AG04450 (cell line): ENCODE measurements at regions not wholly inside any gene's neighbourhood (a gene's known extent, or its start where the extent isn't known, plus 50 kb on each side); places are given as distances from the start of the nearest gene placed in this dataset.

Experiments used
- CTCF ChIA-PET: fragments of 300-600, 350-600 bp; formaldehyde crosslinking; extraction: SDS; loops from one replicate; lab custom pipeline; 2022; ENCODE audit warnings: antibody characterized with exemption, inconsistent platforms; lab: Charles Lee
- POLR2A ChIA-PET: fragments of 350-600 bp; formaldehyde crosslinking; extraction: SDS; loops from one replicate; lab custom pipeline; 2021; ENCODE audit warnings: antibody characterized with exemption, inconsistent platforms; lab: Yijun Ruan, JAX
- DNase-seq: peaks from one replicate; pipeline ENCODE4 v3.0.0-alpha.2; 2011; ENCODE audit warnings: low read depth, low spot score
- H3K27ac ChIP-seq: one replicate; pipeline ENCODE4 v1.5.1; 2012; ENCODE audit warnings: low read depth, low read length, control low read depth
- H3K27me3 ChIP-seq: one replicate; pipeline ENCODE4 v1.6.0; 2012; ENCODE audit warnings: low read length; ENCODE audit not compliant: control insufficient read depth, insufficient read depth
- H3K4me3 ChIP-seq: 2 replicates; pipeline ENCODE4 v1.5.1; 2011; ENCODE audit warnings: mild to moderate bottlenecking, low read depth, low read length, control low read depth
- H3K9me3 ChIP-seq: 2 replicates; pipeline ENCODE4 v1.5.1; 2012; ENCODE audit warnings: low read length; ENCODE audit not compliant: control insufficient read depth, insufficient read depth
- CTCF ChIP-seq: IDR thresholded peaks from 2 replicates; pipeline ENCODE4 v1.5.1; 2011; ENCODE audit warnings: low read depth, low read length, control low read depth, inconsistent platforms

DNA sequence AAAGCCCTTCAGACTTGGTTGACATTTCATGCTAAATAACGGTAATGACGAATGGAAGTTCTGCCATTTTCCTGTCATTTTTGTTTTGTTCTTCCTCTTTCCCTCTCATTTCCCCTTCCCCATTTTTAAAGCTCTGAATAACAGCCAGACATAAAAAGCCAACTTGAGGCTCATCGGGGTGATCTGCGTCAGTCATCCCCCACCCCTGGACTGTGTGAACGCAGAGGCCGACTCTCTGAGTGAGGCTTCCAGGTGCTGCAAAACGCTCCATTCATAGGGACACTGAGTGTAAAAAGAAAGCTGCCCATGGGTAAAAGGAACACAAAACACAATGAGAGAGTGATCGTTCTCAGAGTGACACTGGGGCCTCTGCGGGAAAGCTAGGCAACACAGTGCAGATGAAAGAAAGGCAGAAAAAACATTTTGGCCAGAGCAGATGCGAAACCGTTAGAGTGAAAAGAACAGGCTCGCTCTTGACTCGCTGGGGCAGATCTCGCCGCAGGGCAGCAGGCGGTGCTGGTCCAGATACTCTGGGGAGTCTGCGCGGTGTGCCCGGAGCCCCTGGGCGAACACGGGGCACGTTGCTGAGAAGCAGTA lies 684.8 kb downstream of the QKI start:
- Histone ChIP-seq H3K4me3 (no peak overlapping the region), H3K27me3 (no peaks in the 10 kb centered on the region), H3K27ac (no peak overlapping the region), H3K9me3 (peaks cover 31% of the 10 kb centered on the region)
- ChIA-PET CTCF (interaction anchor here (0.6 kb wide), 1 partner anchor 339 kb away, joined by 3 read pairs; no protein-coding TSS in a partner anchor), POLR2A (no interaction called here)
- DNase-seq: no peak
- no peak for TF ChIP-seq CTCF

DNA sequence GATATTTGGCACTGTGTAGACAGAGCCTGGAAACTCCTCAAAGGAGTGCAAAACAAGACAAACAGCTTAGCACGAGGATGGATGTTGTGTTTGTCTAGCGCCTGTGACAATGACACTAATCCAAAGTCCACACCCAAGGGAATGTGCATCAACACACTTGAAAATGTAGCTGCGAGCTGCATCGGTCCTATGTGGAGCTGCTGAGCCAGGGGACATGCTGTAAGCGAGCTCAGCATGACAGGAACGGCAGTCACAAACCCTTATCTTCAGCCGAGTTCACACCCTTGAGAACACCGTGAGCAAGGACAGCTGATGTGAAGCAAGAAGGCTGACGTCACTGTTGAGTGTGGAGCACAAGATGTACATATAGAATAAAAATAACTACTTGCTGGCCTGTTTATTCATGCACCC lies 684.3 kb downstream of the QKI start:
- CTCF ChIA-PET: no interaction called here
- no peak overlapping the region for H3K4me3 ChIP-seq
- DNase-seq: no peak
- POLR2A ChIA-PET: no interaction called here
- TF ChIP-seq CTCF: no peak
- H3K9me3 ChIP-seq: peaks cover 27% of the 10 kb centered on the region
- no peak overlapping the region for H3K27ac ChIP-seq
- H3K27me3 ChIP-seq: no peaks in the 10 kb centered on the region

- POLR2A ChIA-PET: no interaction called here
- no peak for DNase-seq
- no peak overlapping the region for H3K27ac ChIP-seq
- H3K27me3 ChIP-seq: no peaks in the 10 kb centered on the region
- H3K4me3 ChIP-seq: no peak overlapping the region
- CTCF ChIA-PET: no interaction called here
- no peak for TF ChIP-seq CTCF
- peaks cover 27% of the 10 kb centered on the region for H3K9me3 ChIP-seq
Observed at GRCh38 chr6:164097551-164098398, 683.3 kb downstream of the QKI start.

DNA sequence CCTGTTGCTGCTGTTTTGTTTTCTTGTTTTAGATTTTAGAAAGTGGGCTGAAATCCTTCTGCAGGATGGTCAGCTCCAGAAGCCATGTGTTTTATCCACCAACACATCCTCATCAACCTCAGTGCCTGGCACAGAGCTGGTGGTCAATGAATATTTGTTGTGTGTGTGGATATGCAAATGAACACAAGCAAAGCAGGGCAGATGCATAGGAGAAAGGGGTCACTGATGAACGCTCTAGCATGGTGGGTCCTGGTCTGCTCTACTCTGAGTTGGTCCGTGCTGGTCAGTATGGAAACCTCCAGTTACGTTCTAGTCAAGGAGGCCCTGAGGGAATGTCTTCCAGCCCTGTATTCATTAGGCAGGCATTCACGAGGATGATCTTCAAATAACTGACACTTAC lies 682.5 kb downstream of the QKI start:
- DNase-seq: no peak
- H3K27me3 ChIP-seq: no peaks in the 10 kb centered on the region
- TF ChIP-seq CTCF: no peak
- ChIA-PET POLR2A (no interaction called here), CTCF (no interaction called here)
- H3K27ac ChIP-seq: no peak overlapping the region
- H3K9me3 ChIP-seq: peaks cover 27% of the 10 kb centered on the region
- no peak overlapping the region for H3K4me3 ChIP-seq

- Histone ChIP-seq H3K27ac (no peak overlapping the region), H3K4me3 (no peak overlapping the region), H3K9me3 (peaks cover 17% of the 10 kb centered on the region), H3K27me3 (no peaks in the 10 kb centered on the region)
- TF ChIP-seq CTCF: no peak
- DNase-seq: no peak
- ChIA-PET CTCF (no interaction called here), POLR2A (no interaction called here)
Observed at GRCh38 chr6:164095056-164095455, 680.5 kb downstream of the QKI start.
